RWPE1 (cell line): ENCODE measurements at regions not wholly inside any gene's neighbourhood (a gene's known extent, or its start where the extent isn't known, plus 50 kb on each side); places are given as distances from the start of the nearest gene placed in this dataset.

ENCODE experiments used
- CTCF ChIA-PET: fragments of 350-600 bp; sonication (Branson Sonifier 250); formaldehyde crosslinking; extraction: SDS; loops from one replicate; lab custom pipeline; 2021; lab: Yijun Ruan, JAX
- POLR2A ChIA-PET: fragments of 400-600 bp; formaldehyde crosslinking; extraction: SDS; loops from one replicate; lab custom pipeline; 2020; ENCODE audit warnings: antibody characterized with exemption; ENCODE audit not compliant: low non-redundant PET; lab: Yijun Ruan, JAX
- DNase-seq: peaks from one replicate; pipeline ENCODE4 v3.0.0; 2012; ENCODE audit warnings: low spot score
- H3K27ac ChIP-seq: fragments of 450-650 bp; 2 replicates; pipeline ENCODE4 v1.5.1; 2017
- CTCF ChIP-seq: fragments of 450-650 bp; conservative IDR thresholded peaks from 2 replicates; pipeline ENCODE4 v1.5.1; 2017; ENCODE audit warnings: low read depth, mild to moderate bottlenecking

DNA sequence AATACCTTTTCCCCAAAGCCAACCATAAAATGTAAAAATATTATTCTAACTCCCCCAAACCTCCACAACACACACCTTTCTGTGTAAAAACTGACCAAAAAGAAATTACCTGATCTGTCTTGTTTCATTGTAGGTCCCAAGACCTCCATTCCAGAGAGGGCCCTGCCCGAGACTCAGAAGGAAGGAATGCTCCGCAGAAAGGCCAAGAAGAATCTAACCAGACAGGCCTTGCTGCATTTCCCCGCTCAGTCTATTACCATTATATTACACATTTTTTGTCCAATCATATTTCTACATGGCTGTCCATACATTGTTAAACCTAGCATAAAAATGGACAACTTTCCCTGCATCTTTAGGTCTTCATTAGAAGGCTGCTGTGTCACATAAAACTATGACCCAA, 237.5 kb upstream of the UBASH3B start:
- H3K27ac ChIP-seq, result no peak overlapping the region
- no peak for TF ChIP-seq CTCF
- no peak for DNase-seq
- POLR2A ChIA-PET, result no interaction called here
- CTCF ChIA-PET, result no interaction called here

GRCh38 chr11:122414406-122415018, 241.0 kb upstream of the UBASH3B start:
- no peak for TF ChIP-seq CTCF
- ChIA-PET POLR2A (no interaction called here), CTCF (interaction anchor here (0.6 kb wide), 1 partner anchor 78 kb away, joined by 5 read pairs; no protein-coding TSS in a partner anchor)
- no peak overlapping the region for H3K27ac ChIP-seq
- DNase-seq, result no peak

GRCh38 chr11:122413677-122414076, 241.8 kb upstream of the UBASH3B start:
- ChIA-PET POLR2A (no interaction called here), CTCF (interaction anchor here (0.6 kb wide), 1 partner anchor 79 kb away, joined by 5 read pairs; no protein-coding TSS in a partner anchor)
- no peak for TF ChIP-seq CTCF
- no peak for DNase-seq
- H3K27ac ChIP-seq, result no peak overlapping the region

GRCh38 chr11:122412581-122412980, 242.9 kb upstream of the UBASH3B start:
- H3K27ac ChIP-seq, result no peak overlapping the region
- ChIA-PET CTCF (no interaction called here), POLR2A (no interaction called here)
- DNase-seq, result no peak
- TF ChIP-seq CTCF, result no peak

DNA sequence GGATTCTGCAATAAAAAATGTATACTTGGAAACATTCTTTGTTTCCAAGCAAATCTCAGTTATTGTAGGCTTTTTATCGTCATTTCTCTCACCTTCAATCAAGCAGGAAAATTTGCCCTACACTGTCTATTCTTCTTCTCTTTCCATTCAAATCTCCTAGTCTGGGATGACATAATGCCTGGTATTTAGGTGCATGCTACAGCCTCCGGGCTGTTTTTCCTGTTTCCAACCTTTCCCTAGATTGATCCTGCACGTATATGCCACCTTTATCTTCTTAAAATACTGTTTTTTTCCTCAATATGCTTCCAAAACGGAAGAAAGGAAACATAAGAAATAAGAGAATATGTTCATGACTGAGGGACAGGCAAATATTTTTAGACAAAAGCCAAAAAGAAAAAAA, 249.1 kb upstream of the UBASH3B start:
- ChIA-PET POLR2A (no interaction called here), CTCF (interaction anchor here (0.6 kb wide), 1 partner anchor 50 kb away, joined by 6 read pairs; no protein-coding TSS in a partner anchor)
- no peak for DNase-seq
- TF ChIP-seq CTCF, result no peak
- H3K27ac ChIP-seq, result no peak overlapping the region

- CTCF ChIA-PET, result no interaction called here
- DNase-seq, result no peak
- H3K27ac ChIP-seq, result no peak overlapping the region
- POLR2A ChIA-PET, result no interaction called here
- TF ChIP-seq CTCF, result no peak
These were observed 249.8 kb upstream of the UBASH3B start for GRCh38 chr11:122405547-122406341.
